PFSK-1 (cell line): ENCODE measurements at regions not wholly inside any gene's neighbourhood (a gene's known extent, or its start where the extent isn't known, plus 50 kb on each side); places are given as distances from the start of the nearest gene placed in this dataset.

Experiments used
- FOXP2 ChIP-seq: optimal IDR thresholded peaks from 2 replicates; pipeline ENCODE3; 2011; ENCODE audit warnings: borderline replicate concordance, control low read depth, inconsistent platforms; ENCODE audit not compliant: insufficient read depth; ENCODE audit errors: extremely low read length, extremely low read depth
- POLR2AphosphoS5 ChIP-seq: IDR thresholded peaks from 2 replicates; pipeline ENCODE4 v1.6.1; 2012; ENCODE audit warnings: low read depth, mild to moderate bottlenecking, control low read depth, low read length, moderate library complexity
- REST ChIP-seq, 2 experiments: IDR thresholded peaks; 2 replicates each; pipeline versions ENCODE4 v1.6.1 to v1.8.0; 2011 to 2012; ENCODE audit warnings: low read depth in 2 of 2, low read length in 2 of 2, control low read depth in 1 of 2, inconsistent platforms in 1 of 2, mild to moderate bottlenecking in 1 of 2, moderate library complexity in 1 of 2; ENCODE audit not compliant: insufficient read depth in 1 of 2
- SIN3A ChIP-seq: IDR thresholded peaks from 2 replicates; pipeline ENCODE4 v1.6.1; 2012; ENCODE audit warnings: mild to moderate bottlenecking, low read length, moderate library complexity, borderline replicate concordance; ENCODE audit not compliant: insufficient read depth
- TAF1 ChIP-seq: IDR thresholded peaks from 2 replicates; pipeline ENCODE4 v1.6.1; 2012; ENCODE audit warnings: low read length, control low read depth, borderline replicate concordance; ENCODE audit not compliant: insufficient read depth

DNA sequence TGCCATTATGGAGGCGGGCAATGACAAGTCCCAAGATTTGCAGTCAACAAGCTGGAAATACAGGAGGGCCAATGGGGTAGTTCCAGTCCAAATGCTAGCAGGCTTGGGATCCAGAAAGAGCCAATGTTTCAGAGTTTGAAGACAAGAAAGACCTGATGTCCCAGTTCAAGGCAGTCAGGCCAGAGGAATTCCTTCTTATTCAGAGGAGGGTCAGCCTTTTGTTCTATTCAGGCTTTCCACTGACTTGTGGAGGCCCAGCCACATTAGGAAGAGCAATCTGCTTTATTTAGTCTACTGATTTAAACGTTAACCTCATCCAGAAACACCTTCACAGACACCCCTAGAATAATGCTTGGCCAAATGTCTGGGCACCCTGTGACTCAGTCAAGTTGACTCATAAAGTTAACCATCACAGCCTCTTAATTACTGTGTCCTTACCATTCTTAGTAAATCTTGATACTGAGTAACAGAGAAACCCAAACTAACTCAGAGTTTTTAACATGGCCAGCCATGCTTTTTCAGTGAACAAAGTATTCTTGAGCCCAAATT is 50.9 kb upstream of the NPHP3 start:
- no peak for TF ChIP-seq POLR2AphosphoS5
- TF ChIP-seq SIN3A = no peak
- no peak for TF ChIP-seq TAF1
- TF ChIP-seq REST (IDR thresholded peaks at IDR 0.05; ENCODE audit: insufficient read depth in 1 of 2, low read depth in 2 of 2, low read length in 2 of 2) = no peak
- no peak for TF ChIP-seq FOXP2
